ENCODE measurements at regions not wholly inside any gene's neighbourhood (a gene's known extent, or its start where the extent isn't known, plus 50 kb on each side); places are given as distances from the start of the nearest gene placed in this dataset.

DNA sequence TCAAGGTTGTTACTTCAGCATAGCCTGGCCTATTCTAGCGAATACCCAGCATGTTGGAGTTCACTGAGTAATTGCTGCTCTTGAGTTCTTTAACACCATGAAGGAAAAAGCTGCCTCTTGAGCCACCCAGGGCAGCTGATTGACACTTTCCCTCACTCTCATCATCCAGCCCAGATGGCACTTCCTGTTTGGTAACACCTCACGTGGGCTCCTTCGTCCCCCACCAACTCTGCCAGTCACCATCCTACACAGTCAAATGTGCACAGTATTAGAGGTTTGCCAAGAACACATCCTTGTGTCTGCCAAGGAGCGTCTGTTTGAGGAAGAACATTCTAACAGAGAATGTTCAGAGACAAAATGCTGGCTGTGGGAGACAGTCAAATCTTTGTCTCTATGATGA, 266.3 kb downstream of the RPLP1 start:
- no peak for DNase-seq (ENCODE audit: low spot score)

DNA sequence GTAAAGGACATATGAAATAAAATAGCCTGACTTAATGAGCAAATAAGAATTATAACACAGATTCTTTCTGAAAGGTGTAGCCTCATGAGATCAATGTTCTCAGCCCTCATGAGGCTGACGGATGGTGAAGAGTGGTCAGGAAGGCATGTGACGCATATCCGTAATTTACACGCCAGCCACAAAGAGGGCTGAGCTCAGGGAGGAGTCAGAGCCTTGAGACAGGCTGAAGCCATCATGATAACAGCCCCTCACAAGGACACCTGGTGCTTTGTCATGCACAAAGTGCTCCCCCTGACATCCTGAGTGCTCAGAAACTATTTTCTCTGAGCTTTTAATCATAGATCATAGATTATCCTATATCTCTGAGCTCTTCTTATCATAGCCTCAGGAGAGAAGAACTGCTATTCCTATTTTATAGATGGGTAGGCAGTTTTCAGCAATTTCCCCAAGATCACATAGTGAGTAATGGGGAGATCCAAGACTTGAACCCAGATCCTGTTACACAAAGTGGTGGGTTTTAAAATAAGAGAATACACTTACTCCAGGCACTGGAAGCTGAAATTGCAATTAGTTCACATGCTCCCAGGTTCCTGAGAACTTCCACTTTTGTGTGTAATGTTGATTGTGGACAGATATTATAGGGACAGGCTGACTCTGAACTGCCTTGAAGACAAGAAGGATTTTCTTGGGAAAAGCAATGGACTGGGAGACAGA, 267.1 kb downstream of the RPLP1 start:
- no peak for DNase-seq (ENCODE audit: low spot score)

DNA sequence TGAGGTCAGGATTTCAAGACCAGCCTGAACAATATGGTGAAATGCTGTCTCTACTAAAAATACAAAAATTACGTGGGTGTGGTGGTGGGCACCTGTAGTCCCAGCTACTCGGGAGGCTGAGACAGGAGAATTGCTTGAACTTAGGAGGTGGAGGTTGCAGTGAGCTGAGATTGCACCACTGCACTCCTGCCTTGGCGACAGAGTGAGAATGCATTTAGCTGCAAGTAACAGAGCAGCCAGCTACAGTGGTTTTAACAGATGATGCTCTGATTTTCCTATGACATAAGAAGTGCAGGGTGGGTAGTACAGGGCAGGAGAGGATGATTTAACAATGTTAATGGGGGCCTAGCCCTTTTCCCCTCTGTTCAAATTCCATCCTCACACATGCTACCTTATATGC, 267.9 kb downstream of the RPLP1 start:
- DNase-seq (ENCODE audit: low spot score), result no peak

GRCh38 chr15:69722924-69723323, 270.3 kb downstream of the RPLP1 start:
- no peak for DNase-seq (ENCODE audit: low spot score)

DNA sequence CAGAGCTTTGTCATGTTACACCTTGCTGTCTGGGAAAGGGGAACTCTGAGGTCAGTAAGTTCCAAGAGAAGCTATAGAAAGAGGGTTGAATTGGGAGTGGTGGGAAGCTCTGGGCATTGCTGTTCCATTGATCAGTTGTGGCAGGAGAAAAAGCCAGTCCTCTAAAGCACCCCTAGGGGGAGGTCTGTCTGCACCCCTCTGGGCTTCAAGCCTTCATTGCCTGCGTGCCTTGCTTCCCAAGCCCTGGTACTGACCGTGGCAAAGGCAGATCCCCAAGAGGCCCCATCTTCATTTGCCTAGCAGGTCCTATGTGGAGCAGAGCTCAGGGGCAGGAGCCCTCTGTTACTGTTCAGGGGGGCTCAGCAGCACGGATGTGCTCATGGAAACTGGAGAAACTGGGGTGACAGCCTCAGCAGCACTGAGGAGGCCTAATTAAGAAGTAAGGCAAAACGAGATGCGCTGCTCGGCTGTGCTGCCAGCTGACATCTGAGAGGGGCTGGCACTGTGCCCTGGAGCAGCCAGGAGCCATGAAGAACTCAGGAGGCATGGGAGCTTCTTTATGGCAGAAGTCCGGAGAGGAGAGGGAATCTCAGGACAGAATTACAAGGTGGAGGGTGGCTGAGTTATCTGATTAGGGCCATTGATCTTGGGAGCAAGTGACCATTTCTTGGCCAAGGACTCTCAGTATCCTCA, 270.9 kb downstream of the RPLP1 start:
- DNase-seq (ENCODE audit: low spot score), result no peak

- no peak for DNase-seq (ENCODE audit: low spot score)
Measured at GRCh38 chr15:69724333-69724732, 271.7 kb downstream of the RPLP1 start.

DNA sequence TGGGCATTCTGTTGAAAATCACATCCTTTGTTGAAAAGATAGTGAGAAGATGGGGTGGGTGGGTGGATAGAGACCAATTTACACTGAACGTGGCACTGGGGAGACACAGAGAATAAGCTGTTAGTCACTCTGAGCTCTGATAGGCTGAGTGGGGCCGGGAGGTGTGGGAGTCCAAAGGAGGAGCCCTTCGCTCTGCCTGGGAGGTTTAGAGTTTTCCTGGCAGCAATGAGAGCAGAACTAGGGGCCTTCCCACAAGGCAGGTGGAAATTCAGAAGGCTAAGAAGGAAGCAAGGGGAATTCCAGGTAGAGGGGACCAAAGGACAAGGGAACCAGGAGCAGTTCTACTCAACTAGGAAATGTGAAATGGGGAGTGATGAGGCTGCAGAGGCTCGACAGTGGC, 272.7 kb downstream of the RPLP1 start:
- DNase-seq (ENCODE audit: low spot score), result no peak

DNA sequence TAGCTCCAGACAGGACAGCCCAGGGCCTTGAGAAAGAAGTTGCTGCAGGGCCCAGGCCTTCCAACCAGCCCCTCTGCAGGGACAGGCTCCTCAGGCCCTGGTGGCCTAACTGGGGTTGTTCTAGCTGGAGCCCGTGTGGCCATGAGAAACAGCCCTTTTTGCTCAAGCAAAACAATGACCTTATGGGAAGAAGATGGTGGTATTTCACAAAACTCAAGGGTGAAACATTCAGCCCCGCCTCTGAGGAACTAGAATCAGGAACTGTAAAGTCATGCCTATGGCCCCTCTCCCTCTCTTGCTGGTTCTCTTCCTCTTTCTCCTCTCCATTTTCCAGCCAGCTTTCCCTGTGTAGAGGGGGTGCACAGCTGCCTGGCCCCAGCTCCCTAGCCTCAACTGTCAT, 273.3 kb downstream of the RPLP1 start:
- DNase-seq (ENCODE audit: low spot score), result no peak

- DNase-seq (ENCODE audit: low spot score), result no peak
Measured at GRCh38 chr15:69727121-69727924, 274.7 kb downstream of the RPLP1 start.

DNA sequence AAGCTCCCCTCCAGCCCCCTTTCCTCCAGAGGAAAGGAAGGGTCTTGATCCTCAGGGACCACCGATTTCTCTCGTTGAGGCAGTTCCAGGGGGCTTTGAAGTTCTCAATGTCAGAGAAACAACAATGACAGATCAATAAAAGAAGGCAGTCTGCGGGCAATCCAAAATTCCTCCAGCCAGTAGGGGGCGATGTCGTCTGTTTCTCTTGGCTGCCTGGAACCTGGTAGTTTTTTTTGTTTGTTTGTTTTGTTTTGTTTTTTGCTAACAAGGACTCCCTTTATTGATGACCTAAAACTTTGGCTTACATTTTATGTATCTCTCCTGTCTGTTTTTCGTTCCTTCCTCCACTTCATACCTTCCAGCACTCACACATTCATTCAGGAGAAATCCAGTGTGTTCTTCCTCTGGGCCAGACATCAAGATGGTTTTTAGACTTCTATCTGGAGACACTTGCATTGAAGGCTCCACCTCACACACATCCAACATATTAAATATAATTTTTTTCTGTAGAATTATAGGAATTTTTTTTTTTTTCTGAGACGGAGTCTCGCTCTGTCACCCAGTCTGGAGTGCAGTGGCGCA, 276.6 kb downstream of the RPLP1 start:
- DNase-seq (ENCODE audit: low spot score), result peak; percentile 48

- DNase-seq (ENCODE audit: low spot score), result no peak
Measured at GRCh38 chr15:69730281-69731080, 277.9 kb downstream of the RPLP1 start.

GRCh38 chr15:69731081-69731330, 278.4 kb downstream of the RPLP1 start:
- no peak for DNase-seq (ENCODE audit: low spot score)

DNA sequence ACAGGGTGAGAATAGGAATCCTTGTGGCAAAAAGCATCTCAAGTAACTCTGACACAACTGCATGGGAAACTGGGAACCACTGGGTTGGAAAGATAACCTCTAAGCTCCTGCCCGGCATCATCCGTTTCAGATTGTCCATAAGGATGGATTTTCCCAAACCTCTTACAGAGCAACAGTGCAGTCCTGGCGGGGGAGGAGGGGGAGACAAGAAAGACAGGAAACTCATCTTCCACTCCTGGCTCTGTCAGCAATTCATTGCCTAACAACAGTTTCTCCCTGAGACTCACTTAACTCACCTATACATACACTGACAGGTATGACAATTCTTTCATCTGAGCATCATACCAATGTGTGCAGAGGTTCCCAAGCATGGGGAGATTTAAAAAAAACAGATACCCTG, 279.0 kb downstream of the RPLP1 start:
- no peak for DNase-seq (ENCODE audit: low spot score)

GRCh38 chr15:69732133-69732532, 279.5 kb downstream of the RPLP1 start:
- DNase-seq (ENCODE audit: low spot score), result no peak

DNA sequence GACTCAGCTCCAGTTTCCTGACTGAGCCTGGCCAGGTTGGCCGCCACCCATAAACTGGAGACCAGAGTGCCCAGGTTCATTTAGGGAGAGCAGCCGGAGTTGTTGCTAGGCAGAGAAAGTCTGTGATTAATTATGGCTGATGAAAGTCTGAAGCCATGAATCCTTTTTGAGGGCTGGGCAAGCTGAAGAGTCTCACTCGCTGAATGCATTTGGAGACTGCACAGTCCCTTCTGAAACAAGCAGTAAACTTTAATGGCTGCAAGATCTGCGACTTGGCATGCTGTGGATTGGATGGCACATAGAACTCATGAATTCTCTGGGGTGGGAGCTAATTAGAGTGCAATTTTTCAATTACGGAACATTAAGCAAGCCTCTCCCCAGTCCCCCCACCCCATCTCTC, 282.1 kb downstream of the RPLP1 start:
- DNase-seq (ENCODE audit: low spot score), result no peak

DNA sequence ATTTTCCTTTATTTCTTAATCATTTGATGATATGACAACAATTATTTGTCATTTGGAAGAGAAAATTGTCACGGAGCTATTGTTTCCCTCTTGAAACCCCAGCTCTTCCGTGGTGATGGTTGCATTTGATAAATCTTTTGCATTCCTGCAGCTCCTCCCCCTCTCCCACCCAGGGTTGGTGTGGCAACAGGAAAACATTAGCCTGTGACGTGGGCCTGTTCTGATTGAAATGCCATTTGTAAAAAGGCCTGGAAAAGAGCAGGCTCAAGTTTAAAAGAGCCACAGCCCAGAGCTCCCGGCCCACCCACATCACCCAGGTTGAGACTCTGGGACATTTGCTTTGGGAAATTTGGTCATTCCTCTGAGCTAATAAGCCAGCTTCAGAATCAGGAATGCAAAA, 282.5 kb downstream of the RPLP1 start:
- DNase-seq (ENCODE audit: low spot score), result no peak

GRCh38 chr15:69736161-69736560, 283.5 kb downstream of the RPLP1 start:
- DNase-seq (ENCODE audit: low spot score), result no peak

DNA sequence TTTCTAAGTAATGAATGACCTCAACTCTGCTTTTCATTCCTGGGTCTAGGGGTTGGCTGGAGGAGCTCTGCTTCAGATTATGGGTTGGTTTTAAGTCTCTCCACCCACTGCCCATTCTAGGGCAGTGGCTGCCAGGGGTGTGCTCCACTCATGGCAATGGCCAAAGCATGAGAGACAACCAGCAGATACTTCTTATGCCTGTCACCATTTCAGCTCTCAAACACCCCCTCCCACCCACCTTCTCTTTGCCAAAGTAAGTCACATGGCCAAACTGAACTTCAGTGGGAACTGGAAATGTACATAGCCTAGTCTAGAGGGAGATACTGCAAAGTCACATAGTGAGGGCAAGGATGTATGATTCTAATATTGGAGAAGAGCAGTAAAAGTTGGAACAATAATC, 285.3 kb downstream of the RPLP1 start:
- DNase-seq (ENCODE audit: low spot score), result no peak

GRCh38 chr15:69740684-69741083, 288.1 kb downstream of the RPLP1 start:
- DNase-seq (ENCODE audit: low spot score), result no peak

- DNase-seq (ENCODE audit: low spot score), result no peak
Measured at GRCh38 chr15:69742361-69742760, 289.7 kb downstream of the RPLP1 start.

DNA sequence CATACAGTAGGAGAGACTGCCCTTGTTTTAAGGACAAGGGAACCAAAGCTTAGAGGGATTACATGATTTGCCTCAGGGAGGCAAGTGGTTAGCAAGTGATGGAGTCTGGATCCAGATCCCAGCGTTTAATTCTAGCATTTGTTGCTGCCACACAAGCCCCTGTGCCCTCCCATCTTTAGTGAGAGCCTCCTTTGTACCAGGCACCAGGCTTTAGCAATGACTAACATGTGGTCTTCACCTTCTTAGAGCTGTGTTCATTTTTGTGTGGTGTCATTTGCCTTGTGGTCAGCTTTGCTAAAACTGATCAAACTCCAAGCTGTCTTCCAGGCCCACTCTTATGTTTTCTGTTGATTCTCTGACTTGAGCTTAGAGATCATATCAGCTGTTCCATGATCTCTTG, 290.5 kb downstream of the RPLP1 start:
- no peak for DNase-seq (ENCODE audit: low spot score)
